A549 (cell line): ENCODE measurements at regions not wholly inside any gene's neighbourhood (a gene's known extent, or its start where the extent isn't known, plus 50 kb on each side); places are given as distances from the start of the nearest gene placed in this dataset.

Source experiments
- ATAC-seq, 2 experiments: fragments of 200-7000 bp in 1 of 2; fragments of >200 bp in 1 of 2; cut with Nextera tagmentation in 1 of 2; cut with Tn5 transposase in 1 of 2; 3 replicates each; pipeline versions ENCODE4 v1.8.0 to v1.9.1; 2018 to 2020; ENCODE audit warnings: mild to moderate bottlenecking in 1 of 2, moderate library complexity in 1 of 2
- CTCF ChIA-PET: fragments of 300-600 bp; sonication (Branson Sonifier 250); formaldehyde crosslinking; extraction: SDS; loops from one replicate; lab custom pipeline; 2021; ENCODE audit warnings: antibody characterized with exemption, inconsistent platforms; lab: Yijun Ruan, JAX
- POLR2A ChIA-PET: fragments of 350-600 bp; formaldehyde crosslinking; extraction: SDS; loops from one replicate; lab custom pipeline; 2021; ENCODE audit warnings: antibody characterized with exemption, inconsistent platforms; lab: Yijun Ruan, JAX
- DNase-seq, 2 experiments: peaks; one replicate each; pipeline versions ENCODE4 v3.0.0 to v3.0.0-alpha.2; 2011 to 2016; ENCODE audit warnings: low read depth in 1 of 2, low spot score in 1 of 2
- FAIRE-seq: peaks from 2 replicates; lab custom pipeline; 2011; peaks lifted over from hg19 to GRCh38; lab: Jason Lieb, UNC
- H3K27ac ChIP-seq, 2 experiments: fragments of >200 bp; sonication (Bioruptor Twin); formaldehyde crosslinking; 3 replicates each; pipeline ENCODE4 v1.5.1; 2016 to 2017
- H3K4me1 ChIP-seq: fragments of >200 bp; sonication (Bioruptor Twin); formaldehyde crosslinking; 3 replicates; pipeline ENCODE4 v1.6.1; 2016
- H3K4me2 ChIP-seq: fragments of >200 bp; sonication (Bioruptor Twin); formaldehyde crosslinking; 3 replicates; pipeline ENCODE4 v1.6.1; 2016
- H3K4me3 ChIP-seq: fragments of >200 bp; sonication (Bioruptor Twin); formaldehyde crosslinking; 3 replicates; pipeline ENCODE4 v1.5.1; 2016
- H3K9me3 ChIP-seq: fragments of >200 bp; sonication (Bioruptor Twin); formaldehyde crosslinking; 3 replicates; pipeline ENCODE4 v1.6.1; 2016
- CBX2 ChIP-seq: fragments of 200-600 bp; sonication (generic); IDR thresholded peaks from 2 replicates; pipeline ENCODE4 v1.6.1; 2016; ENCODE audit warnings: low read depth, mild to moderate bottlenecking, borderline replicate concordance
- CEBPB ChIP-seq, 2 experiments: fragments of >200 bp in 1 of 2; sonication (Bioruptor Twin) in 1 of 2; formaldehyde crosslinking in 1 of 2; IDR thresholded peaks; 2 replicates each; pipeline ENCODE4 v1.6.1; 2012 to 2016
- FOSB ChIP-seq: fragments of 250-450 bp; sonication (Bioruptor Pico); IDR thresholded peaks from 2 replicates; pipeline ENCODE4 v1.5.0; 2020; ENCODE audit warnings: mild to moderate bottlenecking, moderate library complexity
- GATA3 ChIP-seq: IDR thresholded peaks from 2 replicates; pipeline ENCODE4 v1.6.1; 2012; ENCODE audit warnings: borderline replicate concordance
- HOXB13 ChIP-seq: fragments of 250-450 bp; sonication (Bioruptor Pico); IDR thresholded peaks from 2 replicates; pipeline ENCODE4 v1.5.0; 2020; ENCODE audit warnings: low read depth, mild to moderate bottlenecking, moderate library complexity
- JUN ChIP-seq, 2 experiments: fragments of >200 bp; sonication (Bioruptor Twin); formaldehyde crosslinking; IDR thresholded peaks; 2 replicates in 1 of 2; 3 replicates in 1 of 2; pipeline ENCODE4 v1.6.1; 2016 to 2017
- KDM1A ChIP-seq: fragments of 200-600 bp; sonication (generic); IDR thresholded peaks from 2 replicates; pipeline ENCODE4 v1.6.1; 2016; ENCODE audit warnings: low read depth, mild to moderate bottlenecking
- MAFK ChIP-seq: fragments of 450-650 bp; IDR thresholded peaks from 2 replicates; pipeline ENCODE4 v1.6.1; 2014; ENCODE audit not compliant: partially characterized antibody
- NPAS2 ChIP-seq: fragments of 250-450 bp; sonication (Bioruptor Pico); IDR thresholded peaks from 2 replicates; pipeline ENCODE4 v1.8.0; 2022; ENCODE audit warnings: mild to moderate bottlenecking, moderate library complexity, borderline replicate concordance
- NR3C1 ChIP-seq: fragments of >200 bp; sonication (Bioruptor Twin); formaldehyde crosslinking; IDR thresholded peaks from 3 replicates; pipeline ENCODE4 v1.6.1; 2017
- POLR2AphosphoS2 ChIP-seq: conservative IDR thresholded peaks from 2 replicates; pipeline ENCODE4 v1.6.1; 2012; ENCODE audit warnings: low read length, improper control_type of control experiment, inconsistent platforms
- RFX5 ChIP-seq: fragments of 450-650 bp; IDR thresholded peaks from 2 replicates; pipeline ENCODE4 v1.7.1; 2014; ENCODE audit warnings: antibody characterized with exemption, mild to moderate bottlenecking, moderate library complexity
- SMC3 ChIP-seq: fragments of >200 bp; sonication (Bioruptor Twin); formaldehyde crosslinking; IDR thresholded peaks from 3 replicates; pipeline ENCODE4 v1.6.1; 2018; ENCODE audit warnings: inconsistent platforms
- SREBF2 ChIP-seq: fragments of 450-650 bp; IDR thresholded peaks from 2 replicates; pipeline ENCODE4 v1.6.1; 2014; ENCODE audit warnings: mild to moderate bottlenecking, moderate library complexity
- TFCP2L1 ChIP-seq: fragments of 250-450 bp; sonication (Bioruptor Pico); IDR thresholded peaks from 2 replicates; pipeline ENCODE4 v1.5.0; 2021; ENCODE audit warnings: mild to moderate bottlenecking
- TP53 ChIP-seq: fragments of 250-450 bp; sonication (Bioruptor Pico); IDR thresholded peaks from 2 replicates; pipeline ENCODE4 v1.5.0; 2021; ENCODE audit warnings: mild to moderate bottlenecking, moderate library complexity
- whole genome bisulfite sequencing: methylation state at CpG from one replicate; pipeline ENCODE4 v1.1.6; 2017; ENCODE audit errors: missing lambda C conversion rate; 5-methylcytosine and 5-hydroxymethylcytosine counted together
- TF ChIP-seq, protein P1 (sequence below): fragments of >200 bp; sonication (Bioruptor Twin); formaldehyde crosslinking; IDR thresholded peaks from 3 replicates; pipeline ENCODE4 v1.6.1; 2016
- TF ChIP-seq, protein P2 (sequence below): IDR thresholded peaks from 2 replicates; pipeline ENCODE4 v1.6.1; 2012
- TF ChIP-seq, protein P3 (sequence below): fragments of >200 bp; sonication (Bioruptor Twin); formaldehyde crosslinking; IDR thresholded peaks from 2 replicates; pipeline ENCODE4 v1.6.1; 2016
- TF ChIP-seq, protein P4 (sequence below): IDR thresholded peaks from 2 replicates; pipeline ENCODE4 v1.6.1; 2012; ENCODE audit warnings: low read depth, borderline replicate concordance
- TF ChIP-seq, protein P5 (sequence below): fragments of 250-450 bp; sonication (Bioruptor Pico); IDR thresholded peaks from 2 replicates; pipeline ENCODE4 v1.5.0; 2021; ENCODE audit warnings: mild to moderate bottlenecking, moderate library complexity, borderline replicate concordance
- TF ChIP-seq, protein P6 (sequence below): fragments of >200 bp; sonication (Bioruptor Twin); formaldehyde crosslinking; IDR thresholded peaks from 3 replicates; pipeline ENCODE4 v1.5.1; 2016

DNA sequence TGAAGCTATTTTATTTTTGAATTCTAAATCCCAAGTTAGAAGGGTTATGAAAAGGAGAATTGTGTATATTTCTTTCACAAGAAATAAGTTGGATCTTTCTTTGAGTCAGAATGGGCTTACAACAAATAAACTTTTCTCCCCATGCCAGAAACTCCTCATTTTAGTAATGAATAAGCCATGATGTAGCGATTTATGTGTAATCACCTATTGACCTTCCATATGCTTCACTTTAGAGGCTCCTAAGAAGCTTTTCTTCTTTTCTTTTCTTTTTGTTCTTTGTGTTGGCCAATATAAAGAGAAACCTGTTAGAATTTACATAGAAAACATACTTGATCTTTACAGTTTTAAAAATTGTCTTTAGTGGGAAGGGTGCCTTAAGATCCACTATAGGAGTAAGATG is 370.2 kb downstream of the UTRN start:
- DNase-seq (no peak), ATAC-seq (no peak)
- WGBS, result 82% methylated on average over 1 of the region's 1 CpG
- no peaks in the 10 kb centered on the region for H3K9me3 ChIP-seq
- TF ChIP-seq MAFK, result no peak
- TF ChIP-seq JUN (IDR thresholded peaks at IDR 0.05), result no peak
- no peak for TF ChIP-seq NPAS2 (CRISPR knock-in tag)
- TF ChIP-seq POLR2AphosphoS2, result no peak
- TF ChIP-seq, protein P1, sequence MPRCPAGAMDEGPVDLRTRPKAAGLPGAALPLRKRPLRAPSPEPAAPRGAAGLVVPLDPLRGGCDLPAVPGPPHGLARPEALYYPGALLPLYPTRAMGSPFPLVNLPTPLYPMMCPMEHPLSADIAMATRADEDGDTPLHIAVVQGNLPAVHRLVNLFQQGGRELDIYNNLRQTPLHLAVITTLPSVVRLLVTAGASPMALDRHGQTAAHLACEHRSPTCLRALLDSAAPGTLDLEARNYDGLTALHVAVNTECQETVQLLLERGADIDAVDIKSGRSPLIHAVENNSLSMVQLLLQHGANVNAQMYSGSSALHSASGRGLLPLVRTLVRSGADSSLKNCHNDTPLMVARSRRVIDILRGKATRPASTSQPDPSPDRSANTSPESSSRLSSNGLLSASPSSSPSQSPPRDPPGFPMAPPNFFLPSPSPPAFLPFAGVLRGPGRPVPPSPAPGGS, result no peak
- TF ChIP-seq SREBF2, result no peak
- TF ChIP-seq SMC3, result no peak
- TF ChIP-seq, protein P2, sequence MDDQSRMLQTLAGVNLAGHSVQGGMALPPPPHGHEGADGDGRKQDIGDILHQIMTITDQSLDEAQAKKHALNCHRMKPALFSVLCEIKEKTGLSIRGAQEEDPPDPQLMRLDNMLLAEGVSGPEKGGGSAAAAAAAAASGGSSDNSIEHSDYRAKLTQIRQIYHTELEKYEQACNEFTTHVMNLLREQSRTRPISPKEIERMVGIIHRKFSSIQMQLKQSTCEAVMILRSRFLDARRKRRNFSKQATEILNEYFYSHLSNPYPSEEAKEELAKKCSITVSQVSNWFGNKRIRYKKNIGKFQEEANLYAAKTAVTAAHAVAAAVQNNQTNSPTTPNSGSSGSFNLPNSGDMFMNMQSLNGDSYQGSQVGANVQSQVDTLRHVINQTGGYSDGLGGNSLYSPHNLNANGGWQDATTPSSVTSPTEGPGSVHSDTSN, result no peak
- TF ChIP-seq, all 56 proteins: peak for 0
- H3K4me2 ChIP-seq, result no peak overlapping the region; the same call in 2 of the 3 replicates
- ChIA-PET CTCF (no interaction called here), POLR2A (no interaction called here)
- no peak for FAIRE-seq
- H3K4me1 ChIP-seq, result peaks cover 62% of the 10 kb centered on the region
- no peak overlapping the region for H3K4me3 ChIP-seq
- H3K27ac ChIP-seq, result no peak overlapping the region

DNA sequence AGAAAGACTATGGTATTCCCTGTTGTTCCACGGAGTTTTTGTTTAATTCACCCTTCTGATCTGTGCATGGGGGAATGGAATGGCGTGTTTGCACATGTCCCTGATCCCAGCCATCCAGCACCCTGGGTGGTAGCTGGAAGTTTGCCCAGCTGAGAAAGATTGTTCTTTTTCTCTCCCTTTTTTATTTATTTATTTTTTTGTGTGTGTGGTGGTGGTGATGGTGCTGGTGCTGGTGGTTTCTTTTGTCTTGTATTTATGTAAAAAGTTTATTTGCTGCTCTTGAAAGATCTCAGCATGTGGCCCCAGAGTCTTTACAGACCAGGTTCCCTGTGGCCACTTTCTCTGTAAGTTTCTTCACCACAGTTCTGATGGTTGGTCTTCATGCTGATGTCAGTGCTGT is 372.6 kb downstream of the UTRN start:
- ChIA-PET POLR2A (no interaction called here), CTCF (no interaction called here)
- peaks cover 67% of the 10 kb centered on the region for H3K4me1 ChIP-seq
- WGBS, result 32% methylated on average over 2 of the region's 2 CpGs
- no peaks in the 10 kb centered on the region for H3K9me3 ChIP-seq
- ATAC-seq, result no peak
- no peak for FAIRE-seq
- H3K4me3 ChIP-seq, result no peak overlapping the region
- TF ChIP-seq GATA3 (peak; percentile 29; the same call in 1 of the 2 replicates), RFX5 (no peak)
- TF ChIP-seq, all 56 proteins: peak for 1
- Histone ChIP-seq H3K4me2 (peak overlapping the region; percentile 11), H3K27ac (peak overlapping the region; percentile 41 to 73; a peak in 4 of 6 replicates)
- DNase-seq, result peak in 1 of 2 experiments; percentile 39

DNA sequence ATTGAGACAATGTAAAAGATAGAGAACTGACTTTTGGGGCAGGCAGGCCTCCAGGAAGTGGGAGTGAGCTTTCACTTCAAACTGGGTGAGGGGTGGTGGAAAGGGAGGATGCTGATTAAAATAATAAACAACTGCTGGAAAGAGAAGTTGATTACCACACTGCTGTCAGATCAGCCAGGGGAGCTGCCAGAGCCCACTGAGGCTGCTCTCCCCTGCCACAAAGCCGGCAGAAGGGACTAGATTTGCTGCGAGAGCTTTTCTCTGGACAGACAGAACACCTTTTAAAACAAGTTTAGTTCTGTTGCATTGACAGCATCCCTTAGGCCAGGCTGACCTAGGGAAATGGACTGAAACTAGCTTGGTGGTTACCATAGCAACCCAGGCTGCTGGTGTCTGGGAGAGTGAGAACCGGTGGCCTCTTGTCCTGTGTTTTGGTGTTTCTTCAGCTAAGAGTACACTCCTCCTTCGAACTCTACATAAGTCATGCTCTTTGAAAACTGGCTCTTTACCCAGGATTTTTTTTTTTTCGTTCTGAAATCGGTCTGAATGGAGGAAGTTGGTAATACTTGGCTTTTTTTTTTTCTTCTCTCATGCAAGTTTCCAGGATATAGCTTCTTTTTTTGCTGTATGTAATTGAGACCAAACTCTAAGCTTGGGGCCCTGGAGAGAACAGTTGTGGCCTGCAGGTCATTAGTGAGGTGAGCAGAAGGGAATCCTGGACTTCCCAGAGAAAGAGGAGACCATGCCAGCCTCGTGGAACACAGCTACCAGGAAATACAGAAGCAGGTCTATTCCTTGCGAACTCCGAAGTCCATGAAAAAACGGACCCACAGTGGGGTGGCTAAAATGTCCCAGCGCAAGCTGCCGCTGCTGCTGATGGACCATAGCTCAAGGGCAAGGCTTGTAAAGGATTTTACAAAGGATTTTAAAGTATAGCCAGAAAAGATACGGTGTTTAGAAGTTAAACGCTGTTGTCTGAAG is 374.4 kb downstream of the UTRN start:
- Histone ChIP-seq H3K4me2 (peak overlapping the region; percentile 14; the same call in 1 of the 3 replicates), H3K4me1 (peaks cover 58% of the 10 kb centered on the region), H3K27ac (peak overlapping the region in 1 of 2 experiments; percentile 79; a peak in 3 of 6 replicates), H3K4me3 (no peak overlapping the region), H3K9me3 (no peaks in the 10 kb centered on the region)
- ATAC-seq (peak in 1 of 2 experiments; percentile 43; a peak in 3 of 6 replicates), FAIRE-seq (no peak), DNase-seq (no peak)
- 86% methylated on average over 14 of the region's 14 CpGs for WGBS
- ChIA-PET POLR2A (no interaction called here), CTCF (interaction anchor here (1.0 kb wide), 1 partner anchor 69 kb away, joined by 3 read pairs; no protein-coding TSS in a partner anchor)
- TF ChIP-seq NR3C1 (no peak), MAFK (no peak), FOSB (no peak), RFX5 (no peak), TFCP2L1 (CRISPR knock-in tag) (no peak), TP53 (CRISPR knock-in tag) (no peak), CBX2 (no peak), KDM1A (no peak), HOXB13 (no peak), CEBPB (IDR thresholded peaks at IDR 0.05) (no peak)
- TF ChIP-seq, protein P3, sequence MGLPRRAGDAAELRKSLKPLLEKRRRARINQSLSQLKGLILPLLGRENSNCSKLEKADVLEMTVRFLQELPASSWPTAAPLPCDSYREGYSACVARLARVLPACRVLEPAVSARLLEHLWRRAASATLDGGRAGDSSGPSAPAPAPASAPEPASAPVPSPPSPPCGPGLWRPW, result no peak
- TF ChIP-seq, protein P4, sequence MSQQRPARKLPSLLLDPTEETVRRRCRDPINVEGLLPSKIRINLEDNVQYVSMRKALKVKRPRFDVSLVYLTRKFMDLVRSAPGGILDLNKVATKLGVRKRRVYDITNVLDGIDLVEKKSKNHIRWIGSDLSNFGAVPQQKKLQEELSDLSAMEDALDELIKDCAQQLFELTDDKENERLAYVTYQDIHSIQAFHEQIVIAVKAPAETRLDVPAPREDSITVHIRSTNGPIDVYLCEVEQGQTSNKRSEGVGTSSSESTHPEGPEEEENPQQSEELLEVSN, result no peak
- TF ChIP-seq, protein P5, sequence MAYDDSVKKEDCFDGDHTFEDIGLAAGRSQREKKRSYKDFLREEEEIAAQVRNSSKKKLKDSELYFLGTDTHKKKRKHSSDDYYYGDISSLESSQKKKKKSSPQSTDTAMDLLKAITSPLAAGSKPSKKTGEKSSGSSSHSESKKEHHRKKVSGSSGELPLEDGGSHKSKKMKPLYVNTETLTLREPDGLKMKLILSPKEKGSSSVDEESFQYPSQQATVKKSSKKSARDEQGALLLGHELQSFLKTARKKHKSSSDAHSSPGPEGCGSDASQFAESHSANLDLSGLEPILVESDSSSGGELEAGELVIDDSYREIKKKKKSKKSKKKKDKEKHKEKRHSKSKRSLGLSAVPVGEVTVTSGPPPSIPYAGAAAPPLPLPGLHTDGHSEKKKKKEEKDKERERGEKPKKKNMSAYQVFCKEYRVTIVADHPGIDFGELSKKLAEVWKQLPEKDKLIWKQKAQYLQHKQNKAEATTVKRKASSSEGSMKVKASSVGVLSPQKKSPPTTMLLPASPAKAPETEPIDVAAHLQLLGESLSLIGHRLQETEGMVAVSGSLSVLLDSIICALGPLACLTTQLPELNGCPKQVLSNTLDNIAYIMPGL (CRISPR knock-in tag), result no peak
- TF ChIP-seq, protein P6, sequence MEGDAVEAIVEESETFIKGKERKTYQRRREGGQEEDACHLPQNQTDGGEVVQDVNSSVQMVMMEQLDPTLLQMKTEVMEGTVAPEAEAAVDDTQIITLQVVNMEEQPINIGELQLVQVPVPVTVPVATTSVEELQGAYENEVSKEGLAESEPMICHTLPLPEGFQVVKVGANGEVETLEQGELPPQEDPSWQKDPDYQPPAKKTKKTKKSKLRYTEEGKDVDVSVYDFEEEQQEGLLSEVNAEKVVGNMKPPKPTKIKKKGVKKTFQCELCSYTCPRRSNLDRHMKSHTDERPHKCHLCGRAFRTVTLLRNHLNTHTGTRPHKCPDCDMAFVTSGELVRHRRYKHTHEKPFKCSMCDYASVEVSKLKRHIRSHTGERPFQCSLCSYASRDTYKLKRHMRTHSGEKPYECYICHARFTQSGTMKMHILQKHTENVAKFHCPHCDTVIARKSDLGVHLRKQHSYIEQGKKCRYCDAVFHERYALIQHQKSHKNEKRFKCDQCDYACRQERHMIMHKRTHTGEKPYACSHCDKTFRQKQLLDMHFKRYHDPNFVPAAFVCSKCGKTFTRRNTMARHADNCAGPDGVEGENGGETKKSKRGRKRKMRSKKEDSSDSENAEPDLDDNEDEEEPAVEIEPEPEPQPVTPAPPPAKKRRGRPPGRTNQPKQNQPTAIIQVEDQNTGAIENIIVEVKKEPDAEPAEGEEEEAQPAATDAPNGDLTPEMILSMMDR, result no peak
- TF ChIP-seq, protein P1, result no peak
